ENCODE measurements at regions not wholly inside any gene's neighbourhood (a gene's known extent, or its start where the extent isn't known, plus 50 kb on each side); places are given as distances from the start of the nearest gene placed in this dataset.

DNA sequence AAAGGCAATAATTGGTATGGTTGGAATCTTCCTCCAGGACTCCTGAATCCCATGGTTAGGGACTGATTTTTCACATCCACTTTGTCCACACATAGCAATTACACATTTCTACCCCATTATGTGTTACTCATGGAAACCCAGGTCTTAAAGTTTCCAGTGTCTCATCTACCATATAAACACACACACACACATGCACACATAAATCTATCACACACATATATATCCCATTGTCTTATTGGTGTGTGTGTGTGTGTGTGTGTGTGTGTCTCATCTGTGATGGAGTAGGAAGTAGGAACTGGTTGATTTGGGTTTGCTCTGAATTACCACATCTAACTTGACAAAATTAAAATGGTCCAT lies 525.4 kb downstream of the FUT8 start:
- peaks cover 0 to 3% (median 0%) of the 10 kb centered on the region in 5 donors for H3K27me3 Mint-ChIP-seq
- Histone ChIP-seq H3K4me1 (ENCODE audit: control insufficient read depth in 2 of 2, insufficient read depth in 2 of 2, low read length in 2 of 2) (peaks cover 22 to 24% of the 10 kb centered on the region in 2 donors), H3K36me3 (ENCODE audit: control insufficient read depth in 2 of 3, insufficient read depth in 3 of 3, low read length in 3 of 3) (no peaks in the 10 kb centered on the region), H3K27me3 (ENCODE audit: control insufficient read depth in 2 of 2, insufficient read depth in 2 of 2, low read length in 2 of 2) (no peaks in the 10 kb centered on the region), H3K27ac (ENCODE audit: low read depth, low read length) (no peak overlapping the region), H3K9me3 (ENCODE audit: control insufficient read depth in 2 of 3, low read length in 3 of 3) (no peaks in the 10 kb centered on the region), H3K4me3 (ENCODE audit: low read length) (no peak overlapping the region)
- peak overlapping the region; percentile 49 to 95 (median 85) for H3K27ac Mint-ChIP-seq
- H3K36me3 Mint-ChIP-seq: peaks cover 0 to 46% (median 0%) of the 10 kb centered on the region in 5 donors
- DNase-seq: no peak
- peaks cover 0 to 30% (median 1%) of the 10 kb centered on the region in 11 donors for H3K9me3 Mint-ChIP-seq
- H3K4me1 Mint-ChIP-seq: peaks cover 28 to 65% (median 52%) of the 10 kb centered on the region in 7 donors
- no peak for ATAC-seq
- ChIA-PET CTCF (no interaction called here), POLR2A (interaction anchor here (1.3 kb wide), 1 partner anchor 113 kb away, joined by 3 read pairs; no protein-coding TSS in a partner anchor)
- intact Hi-C loops (cut with micrococcal nuclease): loop anchor here in 1 of 2 donors (1.0 to 2.0 kb wide), 2 partner anchors 10 to 13 kb away; no protein-coding TSS in a partner anchor
- peak overlapping the region in 9 of 10 donors; percentile 46 to 87 (median 81) for H3K4me3 Mint-ChIP-seq

DNA sequence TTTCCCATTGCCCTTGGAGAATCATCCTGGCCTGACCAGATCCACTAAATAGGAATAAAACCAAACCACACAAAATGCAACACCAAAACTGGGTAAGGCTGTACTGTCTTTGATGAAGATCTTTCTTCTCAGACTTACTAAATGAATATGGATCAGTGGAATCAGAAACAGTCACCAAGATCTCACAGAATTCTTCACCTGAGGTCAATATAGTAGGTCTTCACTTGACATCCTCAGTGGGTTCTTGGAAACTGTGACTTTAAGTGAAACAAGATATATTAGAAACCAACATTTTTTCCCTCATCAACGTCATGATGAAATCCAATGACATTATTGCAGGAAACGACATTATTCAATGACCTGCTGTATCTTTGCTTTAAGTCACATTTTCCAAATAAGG lies 526.2 kb downstream of the FUT8 start:
- Histone ChIP-seq H3K4me1 (ENCODE audit: control insufficient read depth in 2 of 2, insufficient read depth in 2 of 2, low read length in 2 of 2) (peaks cover 22 to 29% of the 10 kb centered on the region in 2 donors), H3K9me3 (ENCODE audit: control insufficient read depth in 2 of 3, low read length in 3 of 3) (no peaks in the 10 kb centered on the region), H3K27me3 (ENCODE audit: control insufficient read depth in 2 of 2, insufficient read depth in 2 of 2, low read length in 2 of 2) (no peaks in the 10 kb centered on the region), H3K36me3 (ENCODE audit: control insufficient read depth in 2 of 3, insufficient read depth in 3 of 3, low read length in 3 of 3) (no peaks in the 10 kb centered on the region), H3K4me3 (ENCODE audit: low read length) (no peak overlapping the region), H3K27ac (ENCODE audit: low read depth, low read length) (no peak overlapping the region)
- H3K9me3 Mint-ChIP-seq: peaks cover 0 to 30% (median 1%) of the 10 kb centered on the region in 11 donors
- H3K27ac Mint-ChIP-seq: peak overlapping the region in 7 of 9 donors; percentile 29 to 95 (median 81)
- DNase-seq (no peak), ATAC-seq (no peak)
- intact Hi-C loops (cut with micrococcal nuclease): no loop called here
- peaks cover 0 to 42% (median 0%) of the 10 kb centered on the region in 5 donors for H3K36me3 Mint-ChIP-seq
- peaks cover 24 to 67% (median 60%) of the 10 kb centered on the region in 7 donors for H3K4me1 Mint-ChIP-seq
- ChIA-PET CTCF (no interaction called here), POLR2A (interaction anchor here (1.3 kb wide), 1 partner anchor 114 kb away, joined by 3 read pairs; no protein-coding TSS in a partner anchor)
- H3K4me3 Mint-ChIP-seq: peak overlapping the region in 5 of 10 donors; percentile 42 to 84 (median 80)
- peaks cover 0 to 3% (median 0%) of the 10 kb centered on the region in 5 donors for H3K27me3 Mint-ChIP-seq

DNA sequence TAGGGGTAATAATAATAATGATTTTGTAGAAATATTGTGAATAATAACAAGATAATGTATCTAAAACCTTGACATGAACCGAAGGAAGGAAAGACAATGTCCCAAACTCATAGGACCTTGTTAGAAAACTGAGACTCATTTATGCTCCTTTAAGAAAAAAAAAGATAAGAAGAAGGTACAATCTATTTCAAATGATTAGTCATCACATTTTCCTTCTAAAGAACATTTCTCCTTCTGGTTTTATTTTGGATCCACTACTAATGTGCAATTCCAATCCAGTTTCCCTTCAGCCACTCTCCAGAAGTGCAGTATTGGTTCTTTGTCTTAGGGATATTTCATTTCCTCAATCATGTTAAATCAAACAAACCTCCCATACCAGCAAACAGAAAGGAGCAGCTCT lies 526.7 kb downstream of the FUT8 start:
- DNase-seq: no peak
- CTCF ChIA-PET: no interaction called here

DNA sequence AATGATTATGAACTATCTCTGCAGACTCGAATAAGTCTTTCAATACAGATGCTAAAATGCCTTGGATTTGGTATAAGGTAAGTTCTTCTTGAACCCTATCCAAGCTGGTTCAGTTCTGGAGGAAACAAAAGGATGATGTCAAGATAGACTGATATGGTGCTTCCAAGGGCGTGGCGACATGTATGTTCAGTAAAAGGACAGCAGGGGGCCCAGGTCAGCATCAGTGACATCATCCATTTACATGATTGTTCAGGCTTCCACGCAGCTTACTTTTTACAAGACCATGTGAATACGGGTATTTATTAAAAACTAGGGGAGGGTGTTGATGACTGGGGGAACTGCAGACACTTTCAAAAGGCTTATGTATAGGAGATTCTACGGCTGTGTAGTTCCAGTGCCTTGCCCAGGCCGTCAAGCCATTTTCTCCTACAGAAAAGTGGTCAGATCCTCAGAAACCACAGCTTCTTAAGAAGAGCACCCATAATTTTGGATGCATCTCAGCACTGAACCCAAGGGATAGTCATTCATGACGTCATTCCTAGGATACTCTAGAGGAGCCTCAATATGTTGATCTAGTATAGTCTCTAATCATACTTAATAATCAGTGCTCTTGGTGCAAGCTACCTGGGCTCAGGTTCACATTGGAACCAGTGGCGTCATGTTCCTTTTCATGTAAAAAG lies 527.7 kb downstream of the FUT8 start:
- H3K4me1 Mint-ChIP-seq: peaks cover 29 to 74% (median 64%) of the 10 kb centered on the region in 7 donors
- no peak overlapping the region for H3K27ac ChIP-seq (ENCODE audit: low read depth, low read length)
- peaks cover 0 to 37% (median 0%) of the 10 kb centered on the region in 5 donors for H3K36me3 Mint-ChIP-seq
- ChIA-PET POLR2A (interaction anchor here (1.1 to 2.1 kb wide), 4 partner anchors 10 to 115 kb away, joined by 4 to 6 read pairs (median 5); no protein-coding TSS in a partner anchor), CTCF (interaction anchor here (0.6 to 1.8 kb wide), 3 partner anchors 9 to 115 kb away, joined by 3 to 5 read pairs (median 4); no protein-coding TSS in a partner anchor)
- H3K9me3 ChIP-seq (ENCODE audit: control insufficient read depth in 2 of 3, low read length in 3 of 3): no peaks in the 10 kb centered on the region
- peaks cover 0 to 22% (median 0%) of the 10 kb centered on the region in 11 donors for H3K9me3 Mint-ChIP-seq
- intact Hi-C loops (cut with micrococcal nuclease): no loop called here
- no peaks in the 10 kb centered on the region for H3K36me3 ChIP-seq (ENCODE audit: control insufficient read depth in 2 of 3, insufficient read depth in 3 of 3, low read length in 3 of 3)
- DNase-seq: no peak
- H3K27ac Mint-ChIP-seq: no peak overlapping the region
- no peak for ATAC-seq
- H3K27me3 Mint-ChIP-seq: peaks cover 0 to 3% (median 0%) of the 10 kb centered on the region in 5 donors
- no peaks in the 10 kb centered on the region for H3K27me3 ChIP-seq (ENCODE audit: control insufficient read depth in 2 of 2, insufficient read depth in 2 of 2, low read length in 2 of 2)
- H3K4me3 ChIP-seq (ENCODE audit: low read length): no peak overlapping the region
- H3K4me3 Mint-ChIP-seq: no peak overlapping the region
- H3K4me1 ChIP-seq (ENCODE audit: control insufficient read depth in 2 of 2, insufficient read depth in 2 of 2, low read length in 2 of 2): peaks cover 22 to 29% of the 10 kb centered on the region in 2 donors

More for the DNA sequence above, 526.7 kb downstream of the FUT8 start:
- no peak overlapping the region for H3K27ac ChIP-seq (ENCODE audit: low read depth, low read length)
- no peak for ATAC-seq
- H3K27me3 ChIP-seq (ENCODE audit: control insufficient read depth in 2 of 2, insufficient read depth in 2 of 2, low read length in 2 of 2): no peaks in the 10 kb centered on the region
- Mint-ChIP-seq H3K4me1 (peaks cover 29 to 71% (median 65%) of the 10 kb centered on the region in 7 donors), H3K36me3 (peaks cover 0 to 41% (median 0%) of the 10 kb centered on the region in 5 donors), H3K27me3 (peaks cover 0 to 3% (median 0%) of the 10 kb centered on the region in 5 donors), H3K9me3 (peaks cover 0 to 27% (median 1%) of the 10 kb centered on the region in 11 donors), H3K4me3 (peak overlapping the region in 1 of 10 donors; percentile 82), H3K27ac (no peak overlapping the region)
- no peak overlapping the region for H3K4me3 ChIP-seq (ENCODE audit: low read length)
- H3K4me1 ChIP-seq (ENCODE audit: control insufficient read depth in 2 of 2, insufficient read depth in 2 of 2, low read length in 2 of 2): peaks cover 22 to 29% of the 10 kb centered on the region in 2 donors
- H3K36me3 ChIP-seq (ENCODE audit: control insufficient read depth in 2 of 3, insufficient read depth in 3 of 3, low read length in 3 of 3): no peaks in the 10 kb centered on the region
- H3K9me3 ChIP-seq (ENCODE audit: control insufficient read depth in 2 of 3, low read length in 3 of 3): no peaks in the 10 kb centered on the region
- POLR2A ChIA-PET: no interaction called here
- intact Hi-C loops (cut with micrococcal nuclease): no loop called here

DNA sequence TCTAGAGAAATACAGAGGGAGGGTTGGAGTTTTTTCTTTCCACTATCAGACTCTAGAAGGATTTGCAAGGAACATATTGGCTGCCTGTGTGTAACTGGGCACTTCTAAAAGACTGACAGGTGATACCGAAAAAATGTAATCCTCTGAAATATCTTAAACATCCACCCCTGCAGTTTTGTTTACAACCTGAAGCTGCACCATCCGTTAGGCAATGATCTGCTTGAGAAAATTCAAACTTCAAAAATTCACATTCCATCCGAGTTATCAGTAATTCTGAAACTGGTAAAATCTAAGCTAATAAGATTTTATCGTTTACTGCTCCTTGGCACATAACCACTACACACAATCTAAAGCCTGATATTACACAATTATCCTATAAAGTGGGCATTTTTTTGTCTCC lies 528.6 kb downstream of the FUT8 start:
- H3K36me3 ChIP-seq (ENCODE audit: control insufficient read depth in 2 of 3, insufficient read depth in 3 of 3, low read length in 3 of 3): no peaks in the 10 kb centered on the region
- intact Hi-C loops (cut with micrococcal nuclease): no loop called here
- ATAC-seq (no peak), DNase-seq (no peak)
- H3K27me3 Mint-ChIP-seq: peaks cover 0 to 3% (median 0%) of the 10 kb centered on the region in 5 donors
- H3K4me3 Mint-ChIP-seq: no peak overlapping the region
- H3K4me1 Mint-ChIP-seq: peaks cover 31 to 74% (median 66%) of the 10 kb centered on the region in 7 donors
- ChIA-PET POLR2A (interaction anchor here (1.2 to 2.1 kb wide), 4 partner anchors 9 to 95 kb away, joined by 4 to 6 read pairs (median 4); no protein-coding TSS in a partner anchor), CTCF (interaction anchor here (1.0 to 1.8 kb wide), 5 partner anchors 8 to 526 kb away, joined by 3 to 5 read pairs (median 4); no protein-coding TSS in a partner anchor)
- H3K27ac Mint-ChIP-seq: no peak overlapping the region
- H3K9me3 Mint-ChIP-seq: peaks cover 0 to 22% (median 0%) of the 10 kb centered on the region in 11 donors
- peaks cover 0 to 37% (median 0%) of the 10 kb centered on the region in 5 donors for H3K36me3 Mint-ChIP-seq
- peaks cover 22 to 29% of the 10 kb centered on the region in 2 donors for H3K4me1 ChIP-seq (ENCODE audit: control insufficient read depth in 2 of 2, insufficient read depth in 2 of 2, low read length in 2 of 2)
- H3K9me3 ChIP-seq (ENCODE audit: control insufficient read depth in 2 of 3, low read length in 3 of 3): no peaks in the 10 kb centered on the region
- H3K27ac ChIP-seq (ENCODE audit: low read depth, low read length): no peak overlapping the region
- H3K4me3 ChIP-seq (ENCODE audit: low read length): no peak overlapping the region
- H3K27me3 ChIP-seq (ENCODE audit: control insufficient read depth in 2 of 2, insufficient read depth in 2 of 2, low read length in 2 of 2): no peaks in the 10 kb centered on the region

DNA sequence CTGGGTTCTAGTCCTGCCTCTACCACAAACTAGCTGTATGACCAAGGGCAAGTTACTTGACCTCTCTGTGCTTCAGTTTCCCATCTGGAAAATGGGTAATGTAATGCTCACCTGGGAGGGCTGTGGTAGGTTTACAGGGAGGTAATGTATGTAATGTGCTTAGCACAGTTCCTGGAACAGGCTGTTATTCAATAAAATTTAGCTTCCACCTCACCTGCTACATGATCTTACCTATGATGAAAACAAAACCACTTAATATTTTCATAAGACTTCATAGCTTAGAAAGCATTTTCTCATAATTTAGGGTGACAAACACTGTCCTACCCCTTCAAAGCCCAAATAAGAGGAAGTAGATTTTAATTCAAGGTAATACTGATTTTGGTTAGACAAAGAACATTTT lies 530.6 kb downstream of the FUT8 start:
- Mint-ChIP-seq H3K36me3 (peaks cover 0 to 25% (median 0%) of the 10 kb centered on the region in 5 donors), H3K4me3 (peak overlapping the region in 2 of 10 donors; percentile 7 to 45), H3K9me3 (peaks cover 0 to 7% (median 0%) of the 10 kb centered on the region in 11 donors), H3K27ac (no peak overlapping the region), H3K27me3 (peaks cover 0 to 3% (median 0%) of the 10 kb centered on the region in 5 donors), H3K4me1 (peaks cover 19 to 62% (median 56%) of the 10 kb centered on the region in 7 donors)
- DNase-seq (no peak), ATAC-seq (no peak)
- ChIA-PET POLR2A (no interaction called here), CTCF (interaction anchor here (1.4 kb wide), 1 partner anchor 16 kb away, joined by 8 read pairs; no protein-coding TSS in a partner anchor)
- intact Hi-C loops (cut with micrococcal nuclease): no loop called here
- H3K4me1 ChIP-seq (ENCODE audit: control insufficient read depth in 2 of 2, insufficient read depth in 2 of 2, low read length in 2 of 2): peaks cover 7 to 13% of the 10 kb centered on the region in 2 donors
- H3K9me3 ChIP-seq (ENCODE audit: control insufficient read depth in 2 of 3, low read length in 3 of 3): no peaks in the 10 kb centered on the region
- H3K4me3 ChIP-seq (ENCODE audit: low read length): no peak overlapping the region
- H3K27me3 ChIP-seq (ENCODE audit: control insufficient read depth in 2 of 2, insufficient read depth in 2 of 2, low read length in 2 of 2): no peaks in the 10 kb centered on the region
- H3K27ac ChIP-seq (ENCODE audit: low read depth, low read length): no peak overlapping the region
- H3K36me3 ChIP-seq (ENCODE audit: control insufficient read depth in 2 of 3, insufficient read depth in 3 of 3, low read length in 3 of 3): no peaks in the 10 kb centered on the region

Data from naive thymus-derived CD4-positive, alpha-beta T cell (primary cell).